IPS-15b (cell line): ENCODE measurements at regions not wholly inside any gene's neighbourhood (a gene's known extent, or its start where the extent isn't known, plus 50 kb on each side); places are given as distances from the start of the nearest gene placed in this dataset.
"Not testable (repeated sequence)": the region's sequence is repeated elsewhere in the genome, so short reads cannot be mapped to it uniquely, and the experiment has no call there.

ENCODE experiments used
- H3K27me3 ChIP-seq: one replicate; pipeline ENCODE4 v1.6.1; 2013; ENCODE audit warnings: low read length; ENCODE audit not compliant: control insufficient read depth, insufficient read depth
- H3K36me3 ChIP-seq: one replicate; pipeline ENCODE4 v1.6.1; 2013; ENCODE audit warnings: low read length; ENCODE audit not compliant: control insufficient read depth, insufficient read depth
- H3K4me1 ChIP-seq: one replicate; pipeline ENCODE4 v1.6.1; 2013; ENCODE audit warnings: mild to moderate bottlenecking, low read length; ENCODE audit not compliant: control insufficient read depth, insufficient read depth
- H3K4me3 ChIP-seq: one replicate; pipeline ENCODE4 v1.5.1; 2013; ENCODE audit warnings: low read depth, low read length
- H3K9ac ChIP-seq: one replicate; pipeline ENCODE4 v1.6.1; 2013; ENCODE audit warnings: low read depth, mild to moderate bottlenecking, low read length
- H3K9me3 ChIP-seq: one replicate; pipeline ENCODE4 v1.6.1; 2013; ENCODE audit warnings: mild to moderate bottlenecking, low read length; ENCODE audit not compliant: control insufficient read depth, insufficient read depth

DNA sequence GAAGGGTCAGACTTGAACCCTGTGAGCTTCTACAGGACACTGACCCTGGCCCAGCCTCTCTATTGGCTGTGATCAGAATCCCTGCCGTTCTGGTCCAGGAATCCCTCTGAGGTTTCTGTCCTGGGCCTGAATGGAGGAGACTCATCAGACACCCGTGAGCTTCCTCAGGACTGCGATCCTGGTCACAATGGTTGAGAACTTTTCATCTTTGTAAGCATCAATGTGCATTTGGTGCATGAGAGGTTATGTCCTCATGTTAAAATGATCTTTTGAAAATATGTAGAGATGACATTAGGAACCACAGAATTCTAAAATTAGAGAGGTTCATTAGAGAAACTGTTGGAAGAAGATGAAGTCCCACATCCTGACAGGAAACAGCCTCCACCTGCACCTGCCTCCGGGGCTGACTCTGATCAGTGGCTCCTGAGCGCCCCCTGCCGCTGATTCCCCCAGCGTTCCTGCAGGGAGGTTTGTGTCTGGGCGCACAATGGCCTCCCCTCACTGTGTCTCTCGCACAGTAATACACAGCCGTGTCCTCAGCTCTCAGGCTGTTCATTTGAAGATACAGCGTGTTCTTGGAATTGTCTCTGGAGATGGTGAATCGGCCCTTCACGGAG lies 1148.2 kb downstream of the TMEM121 start:
- H3K4me3 ChIP-seq, H3K36me3 ChIP-seq, H3K9ac ChIP-seq, H3K27me3 ChIP-seq, H3K4me1 ChIP-seq: not testable (repeated sequence)
- peaks cover 14% of the 10 kb centered on the region for H3K9me3 ChIP-seq

DNA sequence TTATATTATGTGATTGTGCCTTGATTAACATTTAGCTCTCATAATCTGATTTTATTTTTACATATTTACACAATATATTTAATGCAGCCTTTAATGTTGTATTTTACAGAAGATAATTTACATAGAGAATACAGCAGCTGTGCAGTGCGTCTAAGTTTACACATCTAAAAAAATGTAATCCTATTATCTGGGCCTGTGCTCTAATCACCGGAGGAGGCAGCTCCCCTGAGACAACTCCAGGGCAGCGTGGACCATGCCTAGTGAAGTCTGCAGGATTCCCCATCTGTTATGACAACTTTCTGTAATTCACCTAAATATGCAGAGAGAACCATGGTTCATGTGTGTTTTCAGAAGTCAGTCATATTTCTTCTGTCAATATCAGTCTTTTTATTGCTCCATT lies 1149.3 kb downstream of the TMEM121 start:
- H3K4me3 ChIP-seq, H3K27me3 ChIP-seq, H3K36me3 ChIP-seq, H3K9ac ChIP-seq, H3K4me1 ChIP-seq: not testable (repeated sequence)
- H3K9me3 ChIP-seq: peaks cover 13% of the 10 kb centered on the region

DNA sequence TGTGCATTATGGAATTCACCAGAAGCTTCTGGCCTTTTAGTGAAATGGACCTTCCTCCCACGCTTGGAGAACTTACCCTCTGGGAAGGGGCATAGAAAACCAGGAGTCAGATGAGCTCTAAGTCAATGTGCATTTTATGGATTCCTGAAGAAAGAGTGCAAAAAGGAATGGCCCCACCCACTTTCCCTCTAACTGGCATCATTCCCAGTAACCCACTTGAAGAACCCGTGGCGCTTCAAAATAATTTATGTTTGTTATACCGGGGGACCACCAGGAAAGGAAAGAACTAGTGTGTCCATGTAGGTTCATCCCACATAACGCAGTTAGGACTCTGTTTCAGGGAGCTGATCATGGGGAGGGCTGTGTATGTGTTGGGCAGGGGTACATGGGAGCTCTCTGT lies 1153.4 kb downstream of the TMEM121 start:
- Histone ChIP-seq H3K4me1 (no peaks in the 10 kb centered on the region), H3K9ac (no peak overlapping the region), H3K36me3 (no peaks in the 10 kb centered on the region), H3K9me3 (peaks cover 16% of the 10 kb centered on the region), H3K27me3 (no peaks in the 10 kb centered on the region), H3K4me3 (no peak overlapping the region)

DNA sequence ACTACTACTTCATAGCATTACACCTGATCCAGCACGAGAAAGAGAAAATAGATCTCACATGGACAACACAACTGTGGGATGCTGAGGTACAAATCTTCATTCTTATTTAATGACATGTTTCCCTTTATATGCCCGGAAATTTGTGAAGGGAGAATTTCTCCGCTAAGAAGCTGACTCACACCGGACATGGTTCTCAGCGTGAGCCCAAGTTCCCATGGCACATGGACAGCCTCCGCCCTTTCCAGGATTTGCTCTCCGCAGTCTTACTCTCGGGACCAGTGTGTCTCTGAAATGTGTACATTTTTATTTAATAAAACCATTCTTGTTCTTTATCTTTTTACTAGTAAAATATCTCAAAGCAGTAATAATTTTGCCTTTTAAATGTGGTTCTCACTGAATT lies 1154.8 kb downstream of the TMEM121 start:
- H3K4me3 ChIP-seq: no peak overlapping the region
- no peaks in the 10 kb centered on the region for H3K4me1 ChIP-seq
- no peaks in the 10 kb centered on the region for H3K36me3 ChIP-seq
- H3K27me3 ChIP-seq: no peaks in the 10 kb centered on the region
- H3K9ac ChIP-seq: no peak overlapping the region
- peaks cover 17% of the 10 kb centered on the region for H3K9me3 ChIP-seq

DNA sequence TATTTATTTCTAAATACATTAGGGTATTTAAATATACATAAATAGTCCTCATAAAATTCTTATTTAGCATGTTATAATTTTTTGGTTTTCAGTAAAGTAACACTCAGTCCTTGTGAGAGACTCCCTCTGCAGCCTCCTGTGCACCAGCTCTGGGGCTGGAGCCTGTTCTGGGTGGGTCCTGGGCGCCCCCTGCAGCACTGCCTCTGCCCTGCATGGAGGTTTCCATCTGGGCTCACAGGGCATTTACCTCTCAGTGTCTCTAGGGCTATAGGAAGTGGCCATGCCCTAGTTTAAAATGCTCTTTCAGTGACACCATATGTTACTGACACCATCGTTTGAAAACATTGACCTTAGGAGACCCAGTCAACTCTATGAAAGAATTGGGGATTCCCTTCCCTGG lies 1155.2 kb downstream of the TMEM121 start:
- H3K9me3 ChIP-seq: peaks cover 21% of the 10 kb centered on the region
- H3K9ac ChIP-seq: no peak overlapping the region
- no peaks in the 10 kb centered on the region for H3K36me3 ChIP-seq
- no peaks in the 10 kb centered on the region for H3K27me3 ChIP-seq
- H3K4me3 ChIP-seq: no peak overlapping the region
- no peaks in the 10 kb centered on the region for H3K4me1 ChIP-seq

DNA sequence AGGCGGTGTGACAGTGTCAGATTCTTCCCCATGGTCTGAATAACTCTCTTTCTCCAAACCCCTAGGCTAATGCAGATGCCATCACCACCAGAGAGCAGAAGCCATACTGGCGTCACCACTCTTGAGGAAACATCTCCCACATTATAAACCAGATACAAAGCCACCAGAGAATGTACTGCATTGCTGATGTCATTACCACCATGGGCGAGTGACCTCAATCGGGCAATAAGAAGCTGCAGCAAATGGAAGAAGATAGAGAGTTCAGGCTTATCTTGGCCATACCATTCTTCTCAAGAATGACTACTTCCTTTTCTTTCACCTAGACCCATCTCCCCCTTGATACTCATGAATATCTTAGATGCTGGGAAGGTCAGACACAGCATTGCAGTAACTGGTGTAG lies 1157.2 kb downstream of the TMEM121 start:
- Histone ChIP-seq H3K9ac (no peak overlapping the region), H3K27me3 (no peaks in the 10 kb centered on the region), H3K9me3 (peaks cover 21% of the 10 kb centered on the region), H3K36me3 (no peaks in the 10 kb centered on the region), H3K4me1 (no peaks in the 10 kb centered on the region), H3K4me3 (no peak overlapping the region)

DNA sequence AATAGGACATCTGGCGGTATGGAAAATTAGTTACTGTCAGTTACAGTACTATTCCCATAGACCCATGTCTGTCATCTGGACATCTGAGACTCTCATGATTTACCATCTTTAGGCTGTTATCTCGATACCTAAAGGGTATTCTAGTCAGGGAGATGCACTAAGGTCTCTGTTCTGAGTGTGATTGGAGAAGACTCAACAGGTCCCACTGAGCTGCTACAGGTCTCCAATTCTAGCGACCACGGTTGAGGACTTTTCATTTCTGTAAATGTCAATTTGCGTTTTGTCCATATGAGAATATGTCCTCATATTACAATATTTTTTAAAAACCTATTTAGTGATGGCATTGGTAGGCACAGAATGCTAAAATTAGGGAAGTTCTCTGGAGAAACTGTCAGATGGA lies 1160.2 kb downstream of the TMEM121 start:
- H3K4me3 ChIP-seq: no peak overlapping the region
- no peaks in the 10 kb centered on the region for H3K36me3 ChIP-seq
- no peaks in the 10 kb centered on the region for H3K27me3 ChIP-seq
- no peak overlapping the region for H3K9ac ChIP-seq
- peaks cover 24% of the 10 kb centered on the region for H3K9me3 ChIP-seq
- H3K4me1 ChIP-seq: no peaks in the 10 kb centered on the region

DNA sequence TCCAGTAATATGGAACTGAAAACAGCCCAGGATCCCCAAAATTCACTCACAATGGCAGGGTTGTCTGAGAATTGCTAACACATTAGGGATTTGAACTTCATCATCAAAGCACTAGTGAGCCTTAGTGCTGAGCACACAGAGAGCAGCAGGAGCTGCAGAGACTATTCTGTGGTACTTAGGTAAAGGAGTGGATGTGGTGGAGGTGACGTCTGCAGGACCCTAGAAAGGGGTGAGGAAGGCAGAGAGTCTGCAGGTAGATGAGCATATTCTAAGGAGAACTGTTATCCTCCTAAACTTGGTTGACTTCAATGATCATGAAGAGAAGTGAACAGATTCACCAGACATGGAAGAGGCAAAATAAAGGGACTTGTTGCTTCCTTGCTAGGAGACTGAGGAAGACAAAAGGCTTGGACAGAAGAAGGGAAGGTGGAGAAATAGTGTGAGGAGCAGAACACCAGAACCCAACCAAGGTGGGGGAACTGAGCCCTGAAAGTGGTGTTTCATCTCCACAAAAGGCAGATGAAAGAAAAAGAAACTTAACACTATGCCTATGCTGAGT lies 1164.0 kb downstream of the TMEM121 start:
- H3K9ac ChIP-seq: no peak overlapping the region
- H3K36me3 ChIP-seq: no peaks in the 10 kb centered on the region
- no peaks in the 10 kb centered on the region for H3K27me3 ChIP-seq
- no peak overlapping the region for H3K4me3 ChIP-seq
- no peaks in the 10 kb centered on the region for H3K4me1 ChIP-seq
- H3K9me3 ChIP-seq: peaks cover 18% of the 10 kb centered on the region

DNA sequence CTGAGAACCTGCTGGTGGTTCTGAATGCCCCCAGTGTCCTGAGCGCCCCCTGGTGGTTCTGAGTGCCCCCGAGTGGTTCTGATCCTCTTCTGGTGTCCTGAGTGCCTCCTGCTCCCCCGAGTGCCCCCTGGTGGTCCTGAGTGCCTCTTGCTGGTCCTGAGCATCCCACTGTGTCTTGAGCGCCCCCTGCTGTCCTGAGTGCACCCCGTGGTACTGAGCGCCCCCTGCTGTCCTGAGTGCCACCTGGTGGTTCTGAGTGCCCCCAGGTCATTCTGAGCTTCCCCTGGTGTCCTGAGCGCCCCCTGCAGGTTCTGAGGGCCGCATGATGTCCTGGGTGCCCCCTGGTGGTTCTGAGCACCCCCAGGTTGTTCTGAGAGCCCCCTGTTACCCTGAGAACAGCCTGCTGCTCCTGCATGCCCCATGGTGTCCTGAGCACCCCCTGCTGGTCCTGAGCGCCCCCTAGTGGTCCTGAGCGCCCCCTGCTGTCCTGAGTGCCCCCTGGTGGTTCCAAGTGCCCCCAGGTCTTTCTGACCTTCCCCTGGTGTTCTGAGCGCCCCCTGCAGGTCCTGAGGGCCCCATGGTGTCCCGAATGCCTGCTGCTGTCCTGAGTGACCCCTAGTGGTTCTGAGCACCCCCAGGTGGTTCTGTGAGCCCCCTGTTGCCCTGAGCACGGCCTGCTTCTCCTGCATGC lies 1165.4 kb downstream of the TMEM121 start:
- H3K9me3 ChIP-seq: peaks cover 13% of the 10 kb centered on the region
- H3K27me3 ChIP-seq: no peaks in the 10 kb centered on the region
- H3K36me3 ChIP-seq: no peaks in the 10 kb centered on the region
- H3K9ac ChIP-seq: no peak overlapping the region
- no peak overlapping the region for H3K4me3 ChIP-seq
- no peaks in the 10 kb centered on the region for H3K4me1 ChIP-seq

DNA sequence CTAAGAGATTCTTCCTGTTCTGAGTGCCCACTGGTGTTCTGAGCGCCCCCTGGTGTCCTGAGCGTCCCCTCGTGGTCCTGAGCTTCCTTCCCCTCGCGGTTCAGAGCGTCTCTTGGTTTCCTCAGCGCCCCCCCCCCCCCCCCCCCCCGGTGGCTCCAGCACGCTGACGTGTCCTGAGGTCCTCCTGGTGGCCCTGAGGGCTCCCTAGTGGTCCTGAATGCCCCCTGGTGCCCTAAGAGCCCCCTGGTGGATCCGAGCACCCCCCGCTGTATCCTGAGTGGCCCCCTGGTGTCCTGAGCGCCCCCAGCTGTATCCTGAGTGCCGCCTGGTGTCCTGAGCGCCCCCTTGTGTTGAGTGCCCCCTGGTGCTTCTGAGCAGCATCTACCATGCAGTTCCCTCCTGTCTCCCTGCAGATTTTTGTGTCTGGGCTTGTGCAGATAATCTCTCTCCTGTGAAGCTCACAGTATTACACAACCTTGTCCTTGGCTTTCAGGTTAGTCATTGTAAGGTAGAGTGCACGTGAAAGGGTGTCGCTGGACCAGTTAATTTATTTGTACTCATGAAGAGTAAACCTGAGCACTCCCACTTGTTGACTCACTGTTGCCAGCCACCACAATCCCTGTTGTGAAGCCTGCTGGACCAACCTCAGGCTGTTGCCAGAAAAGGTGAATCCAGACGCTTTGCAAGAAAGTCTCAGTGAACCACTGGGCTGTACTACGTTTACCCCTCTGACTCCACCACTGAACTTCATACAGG lies 1168.4 kb downstream of the TMEM121 start:
- no peaks in the 10 kb centered on the region for H3K27me3 ChIP-seq
- H3K9me3 ChIP-seq: peaks cover 13% of the 10 kb centered on the region
- no peaks in the 10 kb centered on the region for H3K4me1 ChIP-seq
- H3K4me3 ChIP-seq: no peak overlapping the region
- no peaks in the 10 kb centered on the region for H3K36me3 ChIP-seq
- no peak overlapping the region for H3K9ac ChIP-seq

DNA sequence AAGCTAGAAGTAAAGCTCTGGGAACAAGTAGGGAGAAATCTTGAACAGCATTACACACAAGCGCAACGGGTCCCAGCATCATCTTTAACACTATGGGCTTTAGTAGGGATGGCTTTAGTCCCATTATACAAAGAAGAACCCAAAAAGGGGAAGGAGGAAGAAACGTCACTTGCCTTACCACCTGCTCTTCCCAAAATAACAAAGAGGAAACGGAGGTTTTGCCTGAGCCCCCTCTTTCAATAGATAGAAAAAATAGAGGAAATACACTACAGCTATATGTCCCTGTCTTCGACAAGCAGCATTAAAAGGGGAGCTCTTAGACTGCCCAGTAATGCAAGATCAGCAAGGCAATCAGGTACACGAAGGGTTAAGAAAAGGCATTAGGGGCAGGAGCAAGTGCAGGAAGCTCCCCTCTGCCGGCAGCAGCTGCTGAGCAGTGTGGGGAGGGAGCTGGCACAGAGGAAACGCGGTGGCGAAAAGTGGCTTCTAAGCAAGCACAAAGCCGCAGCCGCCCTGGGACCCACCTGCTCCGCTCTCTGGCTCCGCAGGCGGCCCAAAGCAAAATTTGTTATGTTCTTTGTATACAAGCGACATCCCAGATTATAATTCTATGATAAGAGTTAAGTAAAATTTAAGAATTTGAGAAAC lies 1172.4 kb downstream of the TMEM121 start:
- not testable (repeated sequence) for H3K4me1 ChIP-seq, H3K36me3 ChIP-seq, H3K4me3 ChIP-seq, H3K9me3 ChIP-seq, H3K27me3 ChIP-seq, H3K9ac ChIP-seq
